ENCODE measurements at regions not wholly inside any gene's neighbourhood (a gene's known extent, or its start where the extent isn't known, plus 50 kb on each side); places are given as distances from the start of the nearest gene placed in this dataset.

GRCh38 chr2:150710041-150710440 is 222.6 kb upstream of the RND3 start:
- DNase-seq (ENCODE audit: low read depth in 2 of 2) = no peak

- no peak for DNase-seq (ENCODE audit: low read depth in 2 of 2)
Measured at GRCh38 chr2:150706561-150706960, 219.1 kb upstream of the RND3 start.

- peak in 1 of 2 donors; percentile 4 for DNase-seq (ENCODE audit: low read depth in 2 of 2)
Measured at GRCh38 chr2:150705767-150706166, 218.3 kb upstream of the RND3 start.

GRCh38 chr2:150705357-150705756 is 217.9 kb upstream of the RND3 start:
- no peak for DNase-seq (ENCODE audit: low read depth in 2 of 2)

GRCh38 chr2:150702791-150703190 is 215.3 kb upstream of the RND3 start:
- no peak for DNase-seq (ENCODE audit: low read depth in 2 of 2)

- no peak for DNase-seq (ENCODE audit: low read depth in 2 of 2)
Measured at GRCh38 chr2:150700666-150701580, 213.5 kb upstream of the RND3 start.

GRCh38 chr2:150699218-150699617 is 211.8 kb upstream of the RND3 start:
- DNase-seq (ENCODE audit: low read depth in 2 of 2) = no peak

GRCh38 chr2:150698016-150698661 is 210.7 kb upstream of the RND3 start:
- DNase-seq (ENCODE audit: low read depth in 2 of 2) = no peak

- no peak for DNase-seq (ENCODE audit: low read depth in 2 of 2)
Measured at GRCh38 chr2:150697596-150697995, 210.1 kb upstream of the RND3 start.

- DNase-seq (ENCODE audit: low read depth in 2 of 2) = no peak
Measured at GRCh38 chr2:150695451-150696135, 208.1 kb upstream of the RND3 start.

- no peak for DNase-seq (ENCODE audit: low read depth in 2 of 2)
Measured at GRCh38 chr2:150693556-150693955, 206.1 kb upstream of the RND3 start.

- DNase-seq (ENCODE audit: low read depth in 2 of 2) = no peak
Measured at GRCh38 chr2:150690870-150691269, 203.4 kb upstream of the RND3 start.

- DNase-seq (ENCODE audit: low read depth in 2 of 2) = no peak
Measured at GRCh38 chr2:150690261-150690660, 202.8 kb upstream of the RND3 start.

- DNase-seq (ENCODE audit: low read depth in 2 of 2) = no peak
Measured at GRCh38 chr2:150689590-150689989, 202.1 kb upstream of the RND3 start.

- DNase-seq (ENCODE audit: low read depth in 2 of 2) = no peak
Measured at GRCh38 chr2:150688016-150688415, 200.5 kb upstream of the RND3 start.

- DNase-seq (ENCODE audit: low read depth in 2 of 2) = no peak
Measured at GRCh38 chr2:150686391-150686790, 198.9 kb upstream of the RND3 start.

- peak in 1 of 2 donors; percentile 35 for DNase-seq (ENCODE audit: low read depth in 2 of 2)
Measured at GRCh38 chr2:150681120-150681804, 193.8 kb upstream of the RND3 start.

GRCh38 chr2:150679456-150680120 is 192.1 kb upstream of the RND3 start:
- no peak for DNase-seq (ENCODE audit: low read depth in 2 of 2)

- DNase-seq (ENCODE audit: low read depth in 2 of 2) = no peak
Measured at GRCh38 chr2:150677551-150677950, 190.1 kb upstream of the RND3 start.

- no peak for DNase-seq (ENCODE audit: low read depth in 2 of 2)
Measured at GRCh38 chr2:150676747-150677383, 189.4 kb upstream of the RND3 start.

GRCh38 chr2:150675807-150676206 is 188.3 kb upstream of the RND3 start:
- DNase-seq (ENCODE audit: low read depth in 2 of 2) = no peak

Data from dermis microvascular lymphatic vessel endothelial cell (primary cell).